Endothelial cell of umbilical vein (primary cell): ENCODE measurements at regions not wholly inside any gene's neighbourhood (a gene's known extent, or its start where the extent isn't known, plus 50 kb on each side); places are given as distances from the start of the nearest gene placed in this dataset.

ENCODE experiments used
- BruUV-seq: library from RNA; stranded (reverse); fragments of 400-500 nt; replicated peaks from 2 replicates; lab custom pipeline; 2021; lab: Mats Ljungman, UMichigan
- CTCF ChIA-PET: fragments of 300-600, 350-600 bp; sonication (Branson Sonifier 250); formaldehyde crosslinking; loops from one replicate; lab custom pipeline; 2021; ENCODE audit warnings: antibody characterized with exemption, inconsistent platforms; lab: Charles Lee
- POLR2A ChIA-PET: fragments of 300-600, 350-600 bp; sonication (Branson Sonifier 250); formaldehyde crosslinking; loops from one replicate; lab custom pipeline; 2021; ENCODE audit warnings: antibody characterized with exemption, inconsistent platforms; lab: Charles Lee
- DNase-seq: peaks from one replicate; pipeline ENCODE4 v3.0.0-alpha.2; 2011; ENCODE audit warnings: low read depth, low spot score
- FAIRE-seq: peaks from 2 replicates; lab custom pipeline; 2011; peaks lifted over from hg19 to GRCh38; lab: Jason Lieb, UNC
- H2AFZ ChIP-seq: 2 replicates; pipeline ENCODE4 v1.6.0; 2012; ENCODE audit warnings: low read depth, low read length, control low read depth, inconsistent platforms
- H3K27ac ChIP-seq: 2 replicates; pipeline ENCODE4 v1.5.1; 2011; ENCODE audit warnings: low read depth, mild to moderate bottlenecking, control low read depth, low read length, moderate library complexity; ENCODE audit not compliant: insufficient read depth
- H3K27me3 ChIP-seq, 2 experiments: 2 replicates each; pipeline versions ENCODE4 v1.6.0 to v1.6.1; 2011; ENCODE audit warnings: low read length in 2 of 2, mixed read lengths in 1 of 2; ENCODE audit not compliant: control insufficient read depth in 2 of 2, insufficient read depth in 2 of 2
- H3K36me3 ChIP-seq, 2 experiments: 2 replicates in 1 of 2; 3 replicates in 1 of 2; pipeline ENCODE4 v1.5.1; 2011; ENCODE audit warnings: low read length in 2 of 2, mild to moderate bottlenecking in 1 of 2, moderate library complexity in 1 of 2; ENCODE audit not compliant: control insufficient read depth in 2 of 2, insufficient read depth in 2 of 2; ENCODE audit errors: extremely low read depth in 1 of 2
- H3K4me1 ChIP-seq: 3 replicates; pipeline ENCODE4 v1.5.1; 2011; ENCODE audit warnings: mild to moderate bottlenecking, low read length; ENCODE audit not compliant: control insufficient read depth, insufficient read depth; ENCODE audit errors: extremely low read depth
- H3K4me2 ChIP-seq: 2 replicates; pipeline ENCODE4 v1.6.1; 2011; ENCODE audit warnings: low read length, control low read depth, mixed read lengths; ENCODE audit not compliant: insufficient read depth
- H3K4me3 ChIP-seq, 3 experiments: fragments of 200-600 bp in 1 of 3; sonication (generic), shearing (Covaris generic) in 1 of 3; replicated peaks in 1 of 3; 2 replicates each; pipeline ENCODE4 v1.5.1; 2011 to 2016; ENCODE audit warnings: control low read depth in 3 of 3, low read length in 3 of 3, mild to moderate bottlenecking in 2 of 3, inconsistent platforms in 1 of 3, low read depth in 1 of 3, moderate library complexity in 1 of 3; ENCODE audit not compliant: insufficient read depth in 1 of 3
- H3K79me2 ChIP-seq: 2 replicates; pipeline ENCODE4 v1.6.0; 2012; ENCODE audit warnings: low read length, inconsistent platforms; ENCODE audit not compliant: control insufficient read depth, insufficient read depth
- H3K9ac ChIP-seq: replicated peaks from 2 replicates; pipeline ENCODE3; 2011; ENCODE audit warnings: low read length, control low read depth; ENCODE audit not compliant: insufficient read depth; ENCODE audit errors: extremely low read depth
- H3K9me1 ChIP-seq: replicated peaks from 3 replicates; pipeline ENCODE4 v1.6.0; 2011; ENCODE audit warnings: mild to moderate bottlenecking, low read length; ENCODE audit not compliant: control insufficient read depth, insufficient read depth; ENCODE audit errors: extremely low read depth
- H3K9me3 ChIP-seq: replicated peaks from 2 replicates; pipeline ENCODE4 v1.5.1; 2012; ENCODE audit warnings: low read length, inconsistent platforms; ENCODE audit not compliant: control insufficient read depth, insufficient read depth
- H4K20me1 ChIP-seq: replicated peaks from 2 replicates; pipeline ENCODE3; 2011; ENCODE audit warnings: mild to moderate bottlenecking, low read length; ENCODE audit not compliant: control insufficient read depth, insufficient read depth; ENCODE audit errors: extremely low read depth
- CTCF ChIP-seq, 2 donors: IDR thresholded peaks; 1 replicate in 1 of 2; 2 replicates in 1 of 2; pipeline ENCODE4 v1.5.1; 2011; ENCODE audit warnings: low read length in 2 of 2, mild to moderate bottlenecking in 2 of 2, moderate library complexity in 2 of 2, control low read depth in 1 of 2, inconsistent platforms in 1 of 2, low read depth in 1 of 2; ENCODE audit not compliant: insufficient read depth in 1 of 2; ENCODE audit errors: extremely low read depth in 1 of 2
- EZH2 ChIP-seq: IDR thresholded peaks from 2 replicates; pipeline ENCODE4 v1.6.1; 2012; ENCODE audit warnings: borderline replicate concordance, low read depth, mild to moderate bottlenecking, moderate library complexity, low read length, inconsistent platforms; ENCODE audit not compliant: severe bottlenecking
- FOS ChIP-seq: IDR thresholded peaks from 2 replicates; pipeline ENCODE4 v1.6.1; 2011; ENCODE audit warnings: mild to moderate bottlenecking, low read length, moderate library complexity, borderline replicate concordance; ENCODE audit not compliant: insufficient read depth
- GATA2 ChIP-seq: IDR thresholded peaks from 2 replicates; pipeline ENCODE4 v1.7.0; 2011; ENCODE audit warnings: low read depth, mild to moderate bottlenecking, moderate library complexity, mixed read lengths, low read length; ENCODE audit not compliant: insufficient read length, insufficient read depth
- MAX ChIP-seq: IDR thresholded peaks from 2 replicates; pipeline ENCODE4 v1.6.1; 2011; ENCODE audit not compliant: insufficient read depth, insufficient read length
- POLR2A ChIP-seq: IDR thresholded peaks from 2 replicates; pipeline ENCODE4 v1.6.1; 2012; ENCODE audit warnings: low read depth, mild to moderate bottlenecking, control low read depth, low read length
- POLR2AphosphoS5 ChIP-seq: IDR thresholded peaks from 2 replicates; pipeline ENCODE4 v1.6.1; 2012; ENCODE audit warnings: low read depth, mild to moderate bottlenecking, control low read depth, low read length, moderate library complexity; ENCODE audit not compliant: insufficient read depth
- dilution Hi-C: fragments of 300-500 bp; cut with MboI; formaldehyde crosslinking; loops from one replicate; pipeline ENCODE4 v1.15.0; 2019; ENCODE audit warnings: low sequenced_read_pairs; ENCODE audit not compliant: extremely low pct_ligation_motif_present
- intact Hi-C: fragments of 100-400 bp; cut with micrococcal nuclease; formaldehyde crosslinking; loops from one replicate; pipeline ENCODE4 v1.10.0; 2022

- no peak for TF ChIP-seq GATA2
- no peak for TF ChIP-seq POLR2A
- no peak for TF ChIP-seq EZH2
- Histone ChIP-seq H3K9me3 (no peaks in the 10 kb centered on the region), H2AFZ (no peak overlapping the region), H3K36me3 (no peaks in the 10 kb centered on the region), H3K27ac (no peak overlapping the region), H3K79me2 (no peaks in the 10 kb centered on the region), H3K27me3 (no peaks in the 10 kb centered on the region), H3K9me1 (no peaks in the 10 kb centered on the region), H3K4me1 (no peaks in the 10 kb centered on the region), H3K9ac (no peak overlapping the region), H3K4me2 (no peak overlapping the region), H3K4me3 (no peak overlapping the region), H4K20me1 (no peaks in the 10 kb centered on the region)
- BruUV-seq, result no TSS peak
- no peak for FAIRE-seq
- DNase-seq, result no peak
- dilution Hi-C loops, result no loop called here
- intact Hi-C loops, result no loop called here
- POLR2A ChIA-PET, result no interaction called here
- CTCF ChIA-PET, result interaction anchor here (1.9 kb wide), 1 partner anchor 38 kb away, joined by 5 read pairs; no protein-coding TSS in a partner anchor
Measured at GRCh38 chr5:97495301-97495700, 312.3 kb upstream of the RIOK2 start.

GRCh38 chr5:97496037-97496436, 313.0 kb upstream of the RIOK2 start:
- no peak for FAIRE-seq

More at GRCh38 chr5:97496037-97496436, 313.0 kb upstream of the RIOK2 start:
- Histone ChIP-seq H3K36me3 (no peaks in the 10 kb centered on the region), H3K4me1 (no peaks in the 10 kb centered on the region), H3K9ac (no peak overlapping the region), H3K9me1 (no peaks in the 10 kb centered on the region), H3K4me2 (no peak overlapping the region), H3K9me3 (no peaks in the 10 kb centered on the region), H3K4me3 (no peak overlapping the region), H3K79me2 (no peaks in the 10 kb centered on the region), H3K27me3 (no peaks in the 10 kb centered on the region), H2AFZ (no peak overlapping the region), H4K20me1 (no peaks in the 10 kb centered on the region), H3K27ac (no peak overlapping the region)
- ChIA-PET POLR2A (no interaction called here), CTCF (no interaction called here)
- DNase-seq, result no peak
- dilution Hi-C loops (no loop called here), intact Hi-C loops (no loop called here)
- TF ChIP-seq MAX (no peak), CTCF (IDR thresholded peaks at IDR 0.05; ENCODE audit: extremely low read depth in 1 of 2, insufficient read depth in 1 of 2, low read depth in 1 of 2, low read length in 2 of 2) (no peak), POLR2AphosphoS5 (no peak), GATA2 (no peak), FOS (no peak), POLR2A (no peak)
- BruUV-seq, result no TSS peak
